GM12878 (cell line): ENCODE measurements at regions not wholly inside any gene's neighbourhood (a gene's known extent, or its start where the extent isn't known, plus 50 kb on each side); places are given as distances from the start of the nearest gene placed in this dataset.

Source experiments
- BRCA1 ChIP-seq: IDR thresholded peaks from 2 replicates; pipeline ENCODE4 v1.6.1; 2011; ENCODE audit warnings: low read depth, low read length, improper control_type of control experiment
- CBFB ChIP-seq: IDR thresholded peaks from 2 replicates; pipeline ENCODE4 v1.6.1; 2016; ENCODE audit warnings: antibody characterized with exemption, low read depth
- CEBPZ ChIP-seq: fragments of 150-350 bp; IDR thresholded peaks from 2 replicates; pipeline ENCODE4 v1.6.1; 2016; ENCODE audit warnings: low read depth, low read length
- CHD1 ChIP-seq: IDR thresholded peaks from 2 replicates; pipeline ENCODE4 v1.6.1; 2012; ENCODE audit warnings: low read depth, low read length, improper control_type of control experiment
- CHD4 ChIP-seq: fragments of 200-600 bp; sonication (generic); IDR thresholded peaks from 2 replicates; pipeline ENCODE4 v1.6.1; 2016; ENCODE audit warnings: mild to moderate bottlenecking
- CTCF ChIP-seq, 3 experiments: IDR thresholded peaks in 2 of 3; conservative IDR thresholded peaks in 1 of 3; 2 replicates each; pipeline ENCODE4 v1.5.1; 2011; ENCODE audit warnings: low read depth in 3 of 3, low read length in 3 of 3, mild to moderate bottlenecking in 3 of 3, control low read depth in 2 of 3, moderate library complexity in 2 of 3, inconsistent platforms in 1 of 3, mixed read lengths in 1 of 3; ENCODE audit not compliant: control insufficient read depth in 2 of 3, insufficient read depth in 1 of 3; ENCODE audit errors: extremely low read depth in 1 of 3
- DPF2 ChIP-seq: fragments of 450-650 bp; IDR thresholded peaks from 2 replicates; pipeline ENCODE4 v1.6.1; 2017; ENCODE audit warnings: mild to moderate bottlenecking
- EGR1 ChIP-seq, 2 experiments: IDR thresholded peaks; 1 replicate in 1 of 2; 2 replicates in 1 of 2; pipeline ENCODE4 v1.6.1; 2011 to 2012; ENCODE audit warnings: low read depth in 2 of 2, low read length in 2 of 2, borderline replicate concordance in 1 of 2, mild to moderate bottlenecking in 1 of 2, moderate library complexity in 1 of 2
- EZH2 ChIP-seq: IDR thresholded peaks from 2 replicates; pipeline ENCODE4 v1.6.1; 2012; ENCODE audit warnings: low read depth, mild to moderate bottlenecking, control low read depth, inconsistent platforms, low read length, borderline replicate concordance; ENCODE audit not compliant: control insufficient read depth
- FOS ChIP-seq: IDR thresholded peaks from 3 replicates; pipeline ENCODE4 v1.6.1; 2011; ENCODE audit warnings: borderline replicate concordance; ENCODE audit not compliant: insufficient read length; ENCODE audit errors: extremely low read depth
- HCFC1 ChIP-seq: fragments of 150-350 bp; IDR thresholded peaks from 2 replicates; pipeline ENCODE4 v1.6.1; 2014; ENCODE audit warnings: low read length
- JUND ChIP-seq: IDR thresholded peaks from 2 replicates; pipeline ENCODE4 v1.6.1; 2012; ENCODE audit warnings: low read depth, mild to moderate bottlenecking, low read length, improper control_type of control experiment, moderate library complexity
- KDM1A ChIP-seq: fragments of 200-600 bp; sonication (generic); IDR thresholded peaks from 2 replicates; pipeline ENCODE4 v1.6.1; 2016; ENCODE audit warnings: borderline replicate concordance
- KLF5 ChIP-seq: fragments of 450-650 bp; IDR thresholded peaks from 2 replicates; pipeline ENCODE4 v1.6.1; 2014; ENCODE audit warnings: mild to moderate bottlenecking; ENCODE audit not compliant: partially characterized antibody
- NBN ChIP-seq: fragments of 450-650 bp; IDR thresholded peaks from 2 replicates; pipeline ENCODE4 v1.6.1; 2016
- NKRF ChIP-seq: fragments of 450-650 bp; conservative IDR thresholded peaks from 2 replicates; pipeline ENCODE4 v1.6.1; 2017; ENCODE audit warnings: mild to moderate bottlenecking, moderate library complexity
- NR2F1 ChIP-seq: fragments of 450-650 bp; conservative IDR thresholded peaks from 2 replicates; pipeline ENCODE4 v1.6.1; 2017; ENCODE audit warnings: mild to moderate bottlenecking
- PML ChIP-seq: IDR thresholded peaks from 2 replicates; pipeline ENCODE4 v1.6.1; 2012; ENCODE audit warnings: low read length, inconsistent platforms
- POLR2AphosphoS5 ChIP-seq: IDR thresholded peaks from 2 replicates; pipeline ENCODE4 v1.6.1; 2011; ENCODE audit warnings: mild to moderate bottlenecking, low read length, inconsistent platforms
- RAD21 ChIP-seq: IDR thresholded peaks from 2 replicates; pipeline ENCODE4 v1.6.1; 2011; ENCODE audit warnings: mild to moderate bottlenecking, low read depth, low read length, moderate library complexity; ENCODE audit not compliant: insufficient read depth
- RELA ChIP-seq: fragments of 450-650 bp; IDR thresholded peaks from 2 replicates; pipeline ENCODE4 v1.8.0; 2014; ENCODE audit warnings: borderline replicate concordance; ENCODE audit not compliant: partially characterized antibody
- SMARCA5 ChIP-seq: fragments of 450-650 bp; IDR thresholded peaks from 2 replicates; pipeline ENCODE4 v1.6.1; 2017; ENCODE audit warnings: mild to moderate bottlenecking
- USF2 ChIP-seq: IDR thresholded peaks from 2 replicates; pipeline ENCODE4 v1.6.1; 2011; ENCODE audit warnings: low read depth, low read length, improper control_type of control experiment, borderline replicate concordance
- ZSCAN29 ChIP-seq: fragments of 450-650 bp; IDR thresholded peaks from 2 replicates; pipeline ENCODE4 v1.6.1; 2017; ENCODE audit warnings: mild to moderate bottlenecking, moderate library complexity

- TF ChIP-seq NKRF (no peak), EZH2 (no peak), ZSCAN29 (no peak), CHD1 (0 out of 2 replicates have a peak, but pooled peaks have one; percentile 57), POLR2AphosphoS5 (no peak), SMARCA5 (peak; percentile 97), JUND (peak; percentile 53; the same call in 1 of the 2 replicates), BRCA1 (no peak), KDM1A (no peak), RELA (peak; percentile 81), EGR1 (IDR thresholded peaks at IDR 0.05; ENCODE audit: borderline replicate concordance in 1 of 2, low read depth in 2 of 2, low read length in 2 of 2) (no peak), PML (no peak), RAD21 (no peak), CEBPZ (no peak), USF2 (no peak), NBN (peak; percentile 65; the same call in 1 of the 2 replicates), FOS (no peak), KLF5 (peak; percentile 88), CTCF (IDR thresholded peaks at IDR 0.05 in 2 of 3, conservative IDR thresholded peaks at IDR 0.05 in 1 of 3; ENCODE audit: control insufficient read depth in 2 of 3, extremely low read depth in 1 of 3, insufficient read depth in 1 of 3, low read depth in 3 of 3, low read length in 3 of 3) (no peak), CHD4 (no peak), CBFB (no peak), HCFC1 (no peak), DPF2 (peak; percentile 90), NR2F1 (peak; percentile 97)
Observed at GRCh38 chr18:4639628-4640310, 184.7 kb upstream of the DLGAP1 start (continued).
